ENCODE measurements at regions not wholly inside any gene's neighbourhood (a gene's known extent, or its start where the extent isn't known, plus 50 kb on each side); places are given as distances from the start of the nearest gene placed in this dataset.

DNA sequence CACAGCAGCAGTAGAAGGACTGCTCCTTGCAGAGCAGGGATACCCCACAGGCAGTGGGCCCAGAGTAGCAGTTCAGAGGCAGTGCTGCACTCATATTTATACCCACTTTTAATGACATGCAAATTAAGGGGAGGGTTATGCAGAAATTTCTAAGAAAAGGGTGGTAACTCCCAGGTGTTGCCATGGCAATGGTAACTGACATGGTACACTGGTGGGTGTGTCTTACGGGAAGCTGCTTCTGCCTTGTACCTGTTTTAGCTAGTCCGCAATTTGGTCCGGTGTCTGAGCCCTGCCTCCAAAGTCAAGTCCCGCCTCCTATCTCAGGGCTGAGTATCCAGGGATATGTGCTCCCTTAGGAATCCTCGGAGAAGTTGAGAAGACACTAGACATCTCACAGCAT, 79.2 kb upstream of the UQCRFS1 start:
- TF ChIP-seq ATF3 (CRISPR knock-in tag; conservative IDR thresholded peaks at IDR 0.05) (no peak), SP1 (CRISPR knock-in tag; conservative IDR thresholded peaks at IDR 0.05) (no peak), CREB1 (CRISPR knock-in tag; IDR thresholded peaks at IDR 0.05) (no peak), RELA (CRISPR knock-in tag; IDR thresholded peaks at IDR 0.05; ENCODE audit: borderline replicate concordance) (no peak), ZBTB21 (CRISPR knock-in tag; IDR thresholded peaks at IDR 0.05; ENCODE audit: borderline replicate concordance) (no peak)
- TF ChIP-seq, protein P1, sequence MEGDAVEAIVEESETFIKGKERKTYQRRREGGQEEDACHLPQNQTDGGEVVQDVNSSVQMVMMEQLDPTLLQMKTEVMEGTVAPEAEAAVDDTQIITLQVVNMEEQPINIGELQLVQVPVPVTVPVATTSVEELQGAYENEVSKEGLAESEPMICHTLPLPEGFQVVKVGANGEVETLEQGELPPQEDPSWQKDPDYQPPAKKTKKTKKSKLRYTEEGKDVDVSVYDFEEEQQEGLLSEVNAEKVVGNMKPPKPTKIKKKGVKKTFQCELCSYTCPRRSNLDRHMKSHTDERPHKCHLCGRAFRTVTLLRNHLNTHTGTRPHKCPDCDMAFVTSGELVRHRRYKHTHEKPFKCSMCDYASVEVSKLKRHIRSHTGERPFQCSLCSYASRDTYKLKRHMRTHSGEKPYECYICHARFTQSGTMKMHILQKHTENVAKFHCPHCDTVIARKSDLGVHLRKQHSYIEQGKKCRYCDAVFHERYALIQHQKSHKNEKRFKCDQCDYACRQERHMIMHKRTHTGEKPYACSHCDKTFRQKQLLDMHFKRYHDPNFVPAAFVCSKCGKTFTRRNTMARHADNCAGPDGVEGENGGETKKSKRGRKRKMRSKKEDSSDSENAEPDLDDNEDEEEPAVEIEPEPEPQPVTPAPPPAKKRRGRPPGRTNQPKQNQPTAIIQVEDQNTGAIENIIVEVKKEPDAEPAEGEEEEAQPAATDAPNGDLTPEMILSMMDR (IDR thresholded peaks at IDR 0.05): no peak

Measured in WTC11 (cell line).